OCI-LY1 (cell line): ENCODE measurements at regions not wholly inside any gene's neighbourhood (a gene's known extent, or its start where the extent isn't known, plus 50 kb on each side); places are given as distances from the start of the nearest gene placed in this dataset.

Source experiments
- EZH2 ChIP-seq: fragments of 200-600 bp; sonication (generic), shearing (Covaris generic); IDR thresholded peaks from 2 replicates; pipeline ENCODE4 v1.8.0; 2017; ENCODE audit warnings: borderline replicate concordance, mixed run types, mild to moderate bottlenecking, antibody characterized with exemption, low read length, moderate library complexity, mixed read lengths
- TF ChIP-seq, protein P1 (sequence below): fragments of 200-600 bp; sonication (generic), shearing (Covaris generic); IDR thresholded peaks from 2 replicates; pipeline ENCODE4 v1.5.1; 2017; ENCODE audit warnings: mild to moderate bottlenecking, antibody characterized with exemption, low read length, moderate library complexity, mixed read lengths

DNA sequence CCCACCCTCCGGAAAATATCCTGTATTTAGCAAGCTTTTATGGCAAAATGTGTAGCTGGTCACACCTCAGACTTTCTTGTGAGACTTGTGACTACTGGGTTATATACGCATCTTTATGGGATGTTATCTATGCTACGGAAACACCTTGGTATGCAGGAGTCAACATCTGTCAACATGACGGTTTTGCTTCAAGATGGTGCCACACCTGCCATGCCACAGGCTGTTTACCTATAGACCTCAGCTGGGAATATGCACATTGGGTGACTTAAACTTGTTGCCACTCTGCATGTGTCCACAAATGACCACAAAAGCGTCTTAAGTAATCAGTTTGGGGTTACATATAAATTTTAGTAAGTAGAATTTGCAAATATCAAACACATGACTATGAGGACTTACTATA lies 192.3 kb upstream of the ATP6AP2 start:
- TF ChIP-seq, protein P1, sequence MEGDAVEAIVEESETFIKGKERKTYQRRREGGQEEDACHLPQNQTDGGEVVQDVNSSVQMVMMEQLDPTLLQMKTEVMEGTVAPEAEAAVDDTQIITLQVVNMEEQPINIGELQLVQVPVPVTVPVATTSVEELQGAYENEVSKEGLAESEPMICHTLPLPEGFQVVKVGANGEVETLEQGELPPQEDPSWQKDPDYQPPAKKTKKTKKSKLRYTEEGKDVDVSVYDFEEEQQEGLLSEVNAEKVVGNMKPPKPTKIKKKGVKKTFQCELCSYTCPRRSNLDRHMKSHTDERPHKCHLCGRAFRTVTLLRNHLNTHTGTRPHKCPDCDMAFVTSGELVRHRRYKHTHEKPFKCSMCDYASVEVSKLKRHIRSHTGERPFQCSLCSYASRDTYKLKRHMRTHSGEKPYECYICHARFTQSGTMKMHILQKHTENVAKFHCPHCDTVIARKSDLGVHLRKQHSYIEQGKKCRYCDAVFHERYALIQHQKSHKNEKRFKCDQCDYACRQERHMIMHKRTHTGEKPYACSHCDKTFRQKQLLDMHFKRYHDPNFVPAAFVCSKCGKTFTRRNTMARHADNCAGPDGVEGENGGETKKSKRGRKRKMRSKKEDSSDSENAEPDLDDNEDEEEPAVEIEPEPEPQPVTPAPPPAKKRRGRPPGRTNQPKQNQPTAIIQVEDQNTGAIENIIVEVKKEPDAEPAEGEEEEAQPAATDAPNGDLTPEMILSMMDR: no peak
- TF ChIP-seq EZH2: no peak
